ENCODE measurements at regions not wholly inside any gene's neighbourhood (a gene's known extent, or its start where the extent isn't known, plus 50 kb on each side); places are given as distances from the start of the nearest gene placed in this dataset.
"Not testable (repeated sequence)": the region's sequence is repeated elsewhere in the genome, so short reads cannot be mapped to it uniquely, and the experiment has no call there.

- H3K4me3 ChIP-seq (replicated peaks in 1 of 2; ENCODE audit: low read depth in 2 of 2, low read length in 2 of 2); DNase-seq (ENCODE audit: low read depth in 2 of 2): not testable (repeated sequence)
Observed at GRCh38 chr1:148432318-148432717, 50.8 kb downstream of the PPIAL4G start.

- not testable (repeated sequence) for DNase-seq (ENCODE audit: low read depth in 2 of 2); H3K4me3 ChIP-seq (replicated peaks in 1 of 2; ENCODE audit: low read depth in 2 of 2, low read length in 2 of 2)
Observed at GRCh38 chr1:148429856-148430255, 53.2 kb downstream of the PPIAL4G start.

- H3K4me3 ChIP-seq (replicated peaks in 1 of 2; ENCODE audit: low read depth in 2 of 2, low read length in 2 of 2) = not testable (repeated sequence)
- DNase-seq (ENCODE audit: low read depth in 2 of 2) = peak in 1 of 2 donors; percentile 53
Observed at GRCh38 chr1:148426940-148427611, 56.0 kb downstream of the PPIAL4G start.

- DNase-seq (ENCODE audit: low read depth in 2 of 2); H3K4me3 ChIP-seq (replicated peaks in 1 of 2; ENCODE audit: low read depth in 2 of 2, low read length in 2 of 2): not testable (repeated sequence)
Observed at GRCh38 chr1:148426385-148426784, 56.7 kb downstream of the PPIAL4G start.

GRCh38 chr1:148424143-148425003 lies 58.7 kb downstream of the PPIAL4G start:
- H3K4me3 ChIP-seq (replicated peaks in 1 of 2; ENCODE audit: low read depth in 2 of 2, low read length in 2 of 2) = not testable (repeated sequence)
- peak; percentile 61 to 85 for DNase-seq (ENCODE audit: low read depth in 2 of 2)

- H3K4me3 ChIP-seq (replicated peaks in 1 of 2; ENCODE audit: low read depth in 2 of 2, low read length in 2 of 2); DNase-seq (ENCODE audit: low read depth in 2 of 2): not testable (repeated sequence)
Observed at GRCh38 chr1:148422921-148423320, 60.2 kb downstream of the PPIAL4G start.

GRCh38 chr1:148417241-148417640 lies 65.9 kb downstream of the PPIAL4G start:
- H3K4me3 ChIP-seq (replicated peaks in 1 of 2; ENCODE audit: low read depth in 2 of 2, low read length in 2 of 2); DNase-seq (ENCODE audit: low read depth in 2 of 2): not testable (repeated sequence)

DNA sequence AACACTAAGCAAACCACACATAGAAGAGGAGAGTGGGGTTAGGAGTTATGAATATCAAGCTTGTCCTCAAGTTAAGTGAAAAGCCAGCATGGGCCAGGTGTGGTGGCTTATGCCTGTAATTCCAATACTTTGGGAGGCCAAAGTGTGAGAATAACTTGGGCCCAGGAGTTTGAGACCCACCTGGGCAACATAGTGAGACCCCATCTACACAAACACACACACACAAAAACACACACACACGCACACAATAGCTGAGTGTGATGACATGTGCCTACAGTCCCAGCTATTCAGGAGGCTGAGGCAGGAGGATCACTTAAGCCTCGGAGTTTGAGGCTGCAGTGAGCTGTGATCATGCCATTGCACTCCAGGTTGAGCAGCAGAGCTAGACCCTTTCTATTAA lies 69.7 kb downstream of the PPIAL4G start:
- H3K4me3 ChIP-seq (replicated peaks in 1 of 2; ENCODE audit: low read depth in 2 of 2, low read length in 2 of 2); DNase-seq (ENCODE audit: low read depth in 2 of 2): not testable (repeated sequence)

DNA sequence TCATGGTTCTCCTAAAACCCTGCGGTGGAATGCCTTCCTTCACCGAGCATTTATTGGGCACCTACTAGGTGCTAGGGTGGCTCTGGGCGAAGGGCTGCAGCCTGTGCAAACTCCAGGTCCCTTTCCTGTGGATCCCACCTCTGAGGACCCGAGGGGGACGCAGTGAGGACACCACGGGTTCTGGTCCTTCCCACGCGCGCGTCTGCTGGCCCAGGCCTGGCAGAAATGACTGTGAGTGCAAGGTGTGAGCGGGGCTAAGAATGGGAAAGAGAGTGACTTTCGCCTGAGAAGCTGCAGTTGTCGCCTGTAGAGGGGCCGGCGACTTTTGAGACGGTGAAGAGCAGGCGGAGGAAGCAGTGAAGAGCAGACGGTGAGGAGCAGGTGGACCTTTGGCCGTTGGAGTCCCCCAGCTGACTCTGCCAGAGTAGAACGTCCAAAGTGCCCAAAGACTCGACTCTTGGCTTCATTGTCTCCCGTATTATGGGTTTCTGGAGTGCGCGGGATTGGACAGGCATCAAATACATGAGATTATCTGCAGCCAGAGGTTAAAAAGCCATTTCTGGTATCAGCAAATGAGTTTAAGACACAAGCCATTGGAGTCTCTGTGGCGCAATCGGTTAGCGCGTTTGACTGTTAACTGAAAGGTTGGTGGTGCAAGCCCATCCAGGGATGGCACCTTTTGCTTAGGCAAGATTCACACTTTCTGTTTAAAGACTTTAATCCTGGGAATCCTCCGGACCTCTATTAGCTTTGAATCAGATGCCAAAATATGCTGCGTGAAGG lies 78.1 kb downstream of the PPIAL4G start:
- H3K4me3 ChIP-seq (replicated peaks in 1 of 2; ENCODE audit: low read depth in 2 of 2, low read length in 2 of 2); DNase-seq (ENCODE audit: low read depth in 2 of 2): not testable (repeated sequence)

GRCh38 chr1:148403925-148404324 lies 79.2 kb downstream of the PPIAL4G start:
- H3K4me3 ChIP-seq (replicated peaks in 1 of 2; ENCODE audit: low read depth in 2 of 2, low read length in 2 of 2); DNase-seq (ENCODE audit: low read depth in 2 of 2): not testable (repeated sequence)

DNA sequence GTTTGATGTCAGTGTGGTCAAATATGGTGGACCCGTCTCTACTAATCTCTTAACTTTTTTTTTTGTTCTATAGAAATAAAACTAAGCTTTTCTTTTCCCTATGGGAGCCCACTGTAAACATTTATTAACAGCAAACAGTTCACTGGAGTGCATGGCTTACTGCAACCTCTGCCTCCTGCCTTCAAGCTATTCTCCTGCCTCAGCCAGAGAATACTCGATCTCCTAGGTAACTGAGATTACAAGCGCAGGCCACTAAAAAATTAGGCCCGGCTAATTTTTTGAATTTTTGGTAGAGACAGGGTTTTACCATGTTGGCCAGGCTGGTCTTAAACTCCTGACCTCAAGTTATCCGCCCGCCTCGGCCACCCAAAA lies 80.0 kb downstream of the PPIAL4G start:
- not testable (repeated sequence) for H3K4me3 ChIP-seq (replicated peaks in 1 of 2; ENCODE audit: low read depth in 2 of 2, low read length in 2 of 2); DNase-seq (ENCODE audit: low read depth in 2 of 2)

DNA sequence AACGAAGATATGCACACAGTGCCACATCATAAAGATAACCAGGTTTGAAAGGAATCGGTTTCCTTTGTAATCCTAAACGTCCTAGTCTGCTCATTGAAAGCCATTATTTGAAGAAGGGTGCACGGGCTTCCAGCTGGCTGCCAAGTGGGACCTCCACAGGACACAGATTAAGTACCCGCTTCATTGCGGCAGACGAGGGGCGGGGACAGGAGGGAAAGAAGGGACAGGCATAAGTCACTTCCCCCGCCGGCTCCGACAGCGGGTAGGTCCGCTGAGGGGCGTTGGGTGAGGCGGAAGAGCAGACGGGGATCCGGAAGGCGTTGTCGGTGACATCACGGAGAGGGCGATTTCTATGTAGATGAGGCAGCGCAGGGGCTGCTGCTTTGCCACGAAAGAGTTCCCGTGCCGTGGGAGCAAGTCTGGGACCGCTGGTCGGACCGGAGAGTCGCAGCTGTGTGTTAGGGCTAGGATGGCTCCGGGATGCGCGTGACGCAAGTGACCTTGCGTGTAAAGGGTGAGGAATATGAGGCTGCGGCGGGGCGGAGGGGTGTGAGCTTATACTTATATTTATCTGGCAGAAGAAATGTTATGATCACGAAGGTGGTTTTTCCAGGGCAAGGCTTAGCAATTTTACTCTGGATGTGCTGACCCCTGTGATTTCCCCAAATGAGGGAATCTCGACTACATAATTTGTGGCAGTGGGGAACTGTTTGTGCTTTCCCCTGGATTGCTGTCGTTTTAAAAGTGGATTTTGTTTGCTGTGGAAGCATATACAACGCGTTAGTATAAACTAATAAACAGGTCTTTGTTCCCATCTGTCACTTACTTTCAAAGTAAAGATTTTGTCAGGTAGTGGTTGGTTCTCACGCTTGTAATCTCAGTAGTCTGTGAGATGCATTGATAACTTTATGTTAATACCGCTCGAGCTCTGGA lies 80.7 kb downstream of the PPIAL4G start:
- peak overlapping the region; percentile 56 to 60 for H3K4me3 ChIP-seq (replicated peaks in 1 of 2; ENCODE audit: low read depth in 2 of 2, low read length in 2 of 2)
- DNase-seq (ENCODE audit: low read depth in 2 of 2) = peak; percentile 55 to 68

GRCh38 chr1:148397516-148397915 lies 85.6 kb downstream of the PPIAL4G start:
- DNase-seq (ENCODE audit: low read depth in 2 of 2); H3K4me3 ChIP-seq (replicated peaks in 1 of 2; ENCODE audit: low read depth in 2 of 2, low read length in 2 of 2): not testable (repeated sequence)

GRCh38 chr1:148392505-148392904 lies 90.6 kb downstream of the PPIAL4G start:
- DNase-seq (ENCODE audit: low read depth in 2 of 2) = not testable (repeated sequence)

GRCh38 chr1:148391323-148391722 lies 91.8 kb downstream of the PPIAL4G start:
- H3K4me3 ChIP-seq (replicated peaks in 1 of 2; ENCODE audit: low read depth in 2 of 2, low read length in 2 of 2); DNase-seq (ENCODE audit: low read depth in 2 of 2): not testable (repeated sequence)

More at GRCh38 chr1:148392505-148392904, 90.6 kb downstream of the PPIAL4G start:
- not testable (repeated sequence) for H3K4me3 ChIP-seq (replicated peaks in 1 of 2; ENCODE audit: low read depth in 2 of 2, low read length in 2 of 2)
